SJCRH30 (cell line): ENCODE measurements at regions not wholly inside any gene's neighbourhood (a gene's known extent, or its start where the extent isn't known, plus 50 kb on each side); places are given as distances from the start of the nearest gene placed in this dataset.

ENCODE experiments used
- DNase-seq, 2 experiments: peaks; one replicate each; pipeline ENCODE4 v3.0.0-alpha.2; 2015 to 2020
- H3K27ac ChIP-seq: fragments of 250-450 bp; sonication (Bioruptor Pico); 2 replicates; pipeline ENCODE4 v1.5.1; 2020; ENCODE audit warnings: mild to moderate bottlenecking, moderate library complexity
- H3K27me3 ChIP-seq: fragments of 250-450 bp; sonication (Bioruptor Pico); 2 replicates; pipeline ENCODE4 v1.5.1; 2020; ENCODE audit warnings: mild to moderate bottlenecking, moderate library complexity
- H3K36me3 ChIP-seq: fragments of 250-450 bp; sonication (Bioruptor Pico); 2 replicates; pipeline ENCODE4 v1.5.1; 2020; ENCODE audit warnings: mild to moderate bottlenecking, moderate library complexity
- H3K4me1 ChIP-seq: fragments of 250-450 bp; sonication (Bioruptor Pico); 2 replicates; pipeline ENCODE4 v1.5.1; 2020; ENCODE audit warnings: mild to moderate bottlenecking, moderate library complexity
- H3K4me3 ChIP-seq: fragments of 250-450 bp; sonication (Bioruptor Pico); 2 replicates; pipeline ENCODE4 v1.5.1; 2020; ENCODE audit warnings: mild to moderate bottlenecking, moderate library complexity
- H3K9me3 ChIP-seq: fragments of 250-450 bp; sonication (Bioruptor Pico); replicated peaks from 2 replicates; pipeline ENCODE4 v1.5.1; 2020; ENCODE audit warnings: mild to moderate bottlenecking, moderate library complexity

DNA sequence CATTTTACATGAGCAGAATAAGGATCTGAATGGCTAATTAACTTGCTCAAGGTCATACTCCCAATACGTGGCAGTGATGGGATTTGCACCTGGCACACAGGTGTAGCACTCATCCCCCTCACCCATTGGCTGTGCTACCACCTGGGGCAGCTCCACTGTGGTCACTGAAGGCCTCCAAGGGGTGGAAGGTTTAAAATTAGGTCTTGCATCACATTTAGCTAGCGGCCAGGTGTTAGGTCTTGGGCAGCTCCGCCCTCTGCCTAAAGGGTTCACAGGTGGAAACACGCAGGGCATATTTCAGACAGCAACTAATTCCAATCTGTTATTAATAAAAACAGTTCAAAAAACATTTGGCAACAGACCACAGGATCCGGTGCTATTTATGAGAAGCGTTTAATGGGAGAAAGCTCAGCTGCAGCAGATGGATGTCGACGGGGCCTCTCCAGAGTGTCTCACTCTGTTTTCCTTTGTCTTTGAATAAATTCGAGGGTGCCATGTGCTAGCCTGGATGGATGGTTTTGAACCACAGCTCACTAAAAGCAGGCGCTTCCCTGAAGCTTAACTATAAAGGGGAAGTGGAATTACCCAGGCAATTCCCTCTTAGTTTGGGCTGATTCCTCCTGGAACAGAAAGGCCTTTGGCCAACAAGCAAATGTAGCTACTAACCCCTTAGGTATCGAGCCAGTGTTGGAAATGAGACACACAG lies 1017.6 kb downstream of the TYW1 start:
- no peak overlapping the region for H3K4me3 ChIP-seq
- H3K9me3 ChIP-seq, result no peaks in the 10 kb centered on the region
- H3K27me3 ChIP-seq, result no peaks in the 10 kb centered on the region
- H3K36me3 ChIP-seq, result no peaks in the 10 kb centered on the region
- no peak for DNase-seq
- H3K4me1 ChIP-seq, result no peaks in the 10 kb centered on the region
- no peak overlapping the region for H3K27ac ChIP-seq

DNA sequence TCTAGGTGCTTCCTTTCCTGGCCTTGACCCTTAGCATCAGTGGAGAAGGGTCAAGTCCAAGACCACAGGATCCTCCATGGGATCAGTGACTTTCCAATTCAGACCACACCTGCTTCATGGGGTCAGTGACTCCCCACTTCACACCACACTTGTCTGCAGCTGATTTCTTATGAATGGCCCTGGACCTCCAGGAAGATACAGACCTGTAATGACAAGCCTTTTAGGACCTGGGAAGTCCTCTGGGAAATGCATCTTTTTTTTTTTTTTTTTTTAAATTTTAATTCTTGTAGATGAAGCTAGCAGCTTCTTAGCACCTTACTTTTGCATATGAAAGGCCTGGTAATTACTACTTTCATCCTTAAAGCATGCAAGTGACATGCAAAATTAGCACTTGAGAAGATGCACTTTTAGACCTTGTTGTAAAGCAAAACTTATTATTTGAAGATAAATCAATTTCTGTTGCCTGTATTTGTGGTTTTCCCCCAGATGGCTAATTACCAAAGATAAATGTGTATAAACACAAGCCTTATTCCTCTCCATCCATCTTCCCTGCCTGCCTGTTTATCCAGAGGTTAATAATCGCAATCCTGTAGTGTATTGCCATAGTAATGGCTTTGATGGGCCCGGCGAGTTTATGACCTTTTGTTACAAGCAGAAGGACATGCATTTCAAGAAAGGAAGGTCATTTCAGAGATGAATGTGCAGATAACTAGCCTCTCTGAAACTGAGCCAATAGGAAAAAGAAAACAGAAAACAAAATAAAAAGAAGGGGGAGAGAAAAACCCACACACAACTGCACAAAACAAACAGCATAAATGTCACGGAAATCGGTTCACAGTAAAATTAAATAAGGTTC lies 1018.7 kb downstream of the TYW1 start:
- Histone ChIP-seq H3K4me3 (no peak overlapping the region), H3K36me3 (no peaks in the 10 kb centered on the region), H3K9me3 (no peaks in the 10 kb centered on the region), H3K27ac (no peak overlapping the region), H3K4me1 (no peaks in the 10 kb centered on the region), H3K27me3 (no peaks in the 10 kb centered on the region)
- DNase-seq, result no peak

DNA sequence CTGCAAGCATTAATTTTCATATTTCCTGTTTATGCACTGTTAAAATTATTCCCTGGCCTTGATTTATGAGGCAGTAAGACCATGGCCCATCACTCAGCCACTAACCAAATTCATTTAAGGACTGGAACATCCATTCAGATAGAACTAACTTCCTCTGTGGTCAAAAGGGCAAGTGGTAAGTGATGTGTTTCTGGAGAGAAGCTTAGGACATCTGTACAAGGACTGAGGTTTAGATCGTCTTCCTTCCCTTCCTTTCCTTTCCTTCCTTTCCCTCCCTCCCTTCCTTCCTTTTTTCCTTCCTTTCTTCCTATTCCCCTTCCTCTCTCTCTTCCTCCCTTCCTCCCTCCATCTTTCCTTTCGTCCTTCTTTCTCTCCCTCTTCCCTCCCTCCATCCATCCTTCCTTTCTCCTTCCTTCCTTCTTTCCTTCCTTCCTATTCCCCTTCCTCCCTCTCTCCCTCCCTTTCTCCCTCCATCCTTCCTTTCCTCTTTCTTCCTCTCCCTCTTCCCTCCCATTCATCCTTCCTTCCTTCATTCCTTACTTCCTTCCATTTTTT lies 1019.4 kb downstream of the TYW1 start:
- no peaks in the 10 kb centered on the region for H3K9me3 ChIP-seq
- no peak for DNase-seq
- H3K27ac ChIP-seq, result no peak overlapping the region
- no peaks in the 10 kb centered on the region for H3K27me3 ChIP-seq
- no peaks in the 10 kb centered on the region for H3K36me3 ChIP-seq
- H3K4me1 ChIP-seq, result no peaks in the 10 kb centered on the region
- H3K4me3 ChIP-seq, result no peak overlapping the region

DNA sequence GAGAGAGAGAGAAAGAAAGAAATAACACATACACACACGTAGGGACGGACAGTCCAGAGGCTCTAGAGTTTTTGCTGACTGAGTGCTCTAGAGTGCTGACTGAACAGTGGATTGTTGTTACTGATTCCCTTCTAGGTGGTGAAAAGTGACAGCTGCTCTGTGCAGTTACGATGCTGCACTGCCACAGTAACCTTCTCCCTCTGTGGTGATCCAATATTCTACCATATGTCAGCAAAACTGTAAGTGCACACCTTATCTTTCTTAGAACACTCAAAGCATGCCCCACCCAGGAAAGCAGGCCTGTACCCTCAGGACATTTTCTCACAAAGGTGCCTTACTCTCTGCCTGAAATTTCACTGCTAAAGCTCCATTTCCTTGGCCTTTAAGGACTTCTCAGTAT lies 1023.5 kb downstream of the TYW1 start:
- Histone ChIP-seq H3K27me3 (no peaks in the 10 kb centered on the region), H3K36me3 (no peaks in the 10 kb centered on the region), H3K4me3 (no peak overlapping the region), H3K4me1 (no peaks in the 10 kb centered on the region), H3K27ac (no peak overlapping the region), H3K9me3 (no peaks in the 10 kb centered on the region)
- no peak for DNase-seq

DNA sequence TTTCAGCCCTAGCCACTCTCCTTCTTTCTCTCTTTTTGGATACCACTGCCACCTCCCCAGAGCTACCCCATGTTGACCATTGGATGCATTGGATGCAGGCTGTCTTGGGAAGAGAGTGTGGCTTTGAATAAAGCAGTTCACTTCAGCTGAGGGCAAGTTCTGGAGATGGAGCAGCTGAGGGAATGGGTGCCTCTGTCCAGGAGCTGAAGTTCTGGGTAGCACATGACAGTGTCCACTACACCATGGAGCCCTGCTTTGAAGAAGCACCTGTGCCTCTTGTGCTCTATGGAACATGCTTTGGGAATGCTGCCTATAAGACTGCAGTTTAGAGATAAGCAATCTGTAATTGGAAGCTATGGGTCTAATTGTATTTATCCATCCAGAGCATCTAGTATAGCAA lies 1028.7 kb downstream of the TYW1 start:
- H3K27me3 ChIP-seq, result no peaks in the 10 kb centered on the region

DNA sequence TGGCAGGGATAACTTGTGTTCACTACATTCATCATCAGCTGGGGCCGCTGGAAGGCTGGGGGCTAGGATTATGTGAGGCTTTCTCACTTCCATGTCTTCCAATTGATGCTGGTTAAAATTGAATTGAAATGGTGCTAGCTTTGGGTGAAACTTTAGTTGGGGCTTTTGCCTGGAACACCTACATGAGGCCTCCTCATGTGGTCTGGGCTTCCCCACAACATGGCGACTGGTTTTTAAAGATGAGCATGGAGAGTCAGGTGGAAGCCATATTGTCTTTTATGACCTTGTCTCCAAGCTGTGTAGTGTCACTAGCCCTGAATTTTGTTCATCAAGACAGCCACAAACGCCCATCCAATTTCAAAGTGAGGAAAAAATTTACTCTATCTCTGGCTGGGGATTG lies 1033.9 kb downstream of the TYW1 start:
- Histone ChIP-seq H3K27me3 (no peaks in the 10 kb centered on the region), H3K27ac (no peak overlapping the region), H3K4me1 (no peaks in the 10 kb centered on the region), H3K36me3 (no peaks in the 10 kb centered on the region), H3K4me3 (no peak overlapping the region), H3K9me3 (no peaks in the 10 kb centered on the region)
- DNase-seq, result no peak

More for the DNA sequence above, 1028.7 kb downstream of the TYW1 start:
- DNase-seq, result no peak
- Histone ChIP-seq H3K27ac (no peak overlapping the region), H3K4me1 (no peaks in the 10 kb centered on the region), H3K9me3 (no peaks in the 10 kb centered on the region), H3K4me3 (no peak overlapping the region), H3K36me3 (no peaks in the 10 kb centered on the region)

DNA sequence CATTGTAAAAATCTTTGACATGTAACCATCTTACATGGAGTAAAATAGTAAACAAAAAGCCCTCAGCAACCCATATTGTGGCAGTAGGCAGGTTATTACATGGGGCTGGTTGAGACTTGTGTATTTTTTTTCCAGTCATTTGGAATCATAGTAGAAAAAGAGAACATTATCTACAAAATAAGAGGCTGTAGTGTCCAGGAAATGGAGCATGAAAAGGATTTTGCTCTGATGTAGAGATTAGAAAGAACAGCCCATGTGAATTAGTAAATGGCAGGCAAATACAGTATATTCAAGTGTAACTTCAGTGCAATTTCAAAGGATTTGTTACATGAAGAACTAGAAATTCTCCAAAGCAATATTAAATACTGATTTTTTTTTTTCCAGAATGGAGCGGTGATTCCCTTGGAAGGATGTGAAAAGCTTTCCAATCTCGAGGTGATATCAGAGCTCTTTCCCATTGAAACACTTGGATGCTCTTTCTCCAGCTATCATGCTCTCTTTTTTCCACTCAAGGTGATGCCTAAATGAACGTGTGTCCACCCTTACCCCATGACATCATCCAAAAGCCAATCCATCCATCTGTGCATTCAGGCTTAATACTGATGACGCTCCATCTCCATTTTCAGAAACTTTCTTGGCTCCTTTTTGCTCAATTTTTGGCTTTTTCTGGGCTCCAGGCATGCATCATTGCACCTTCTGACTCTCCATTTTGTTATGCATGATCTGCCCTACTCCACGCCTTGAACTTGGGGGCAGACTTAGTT lies 1034.7 kb downstream of the TYW1 start:
- no peaks in the 10 kb centered on the region for H3K36me3 ChIP-seq
- no peaks in the 10 kb centered on the region for H3K4me1 ChIP-seq
- H3K27me3 ChIP-seq, result no peaks in the 10 kb centered on the region
- no peaks in the 10 kb centered on the region for H3K9me3 ChIP-seq
- no peak overlapping the region for H3K27ac ChIP-seq
- DNase-seq, result no peak
- no peak overlapping the region for H3K4me3 ChIP-seq

DNA sequence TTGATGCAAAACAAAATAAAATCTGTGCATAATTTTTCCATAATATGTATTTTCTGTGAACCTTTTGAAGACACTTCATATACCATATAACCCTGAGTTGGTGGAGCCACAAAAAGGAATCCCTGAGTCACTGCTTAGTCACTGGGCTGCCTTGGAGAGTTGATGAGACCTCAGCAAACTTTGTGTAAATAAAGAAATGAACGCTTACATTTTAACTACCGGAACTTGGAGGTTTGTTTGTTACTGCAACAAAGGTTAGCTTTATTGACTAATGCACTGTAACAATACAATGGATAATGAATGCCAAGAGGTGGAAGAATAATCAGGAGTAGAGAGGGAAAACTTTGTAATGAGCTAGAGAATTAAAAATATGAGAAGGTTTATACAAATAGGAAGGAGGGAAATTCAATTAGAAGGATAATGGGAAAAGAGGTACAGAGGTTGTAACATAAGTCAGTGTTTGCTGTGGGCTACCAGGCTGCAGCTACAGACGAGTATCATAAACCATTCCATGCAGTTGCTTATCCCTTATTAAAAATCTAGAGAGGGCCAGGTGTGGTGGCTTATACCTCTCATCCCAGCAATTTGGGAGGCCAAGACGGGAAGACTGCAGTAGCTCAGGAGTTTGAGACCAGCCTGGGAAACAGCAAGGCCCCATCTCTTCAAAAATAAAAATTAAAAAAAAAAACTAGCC lies 1042.1 kb downstream of the TYW1 start:
- Histone ChIP-seq H3K4me3 (no peak overlapping the region), H3K27ac (no peak overlapping the region), H3K27me3 (no peaks in the 10 kb centered on the region), H3K9me3 (no peaks in the 10 kb centered on the region), H3K36me3 (no peaks in the 10 kb centered on the region), H3K4me1 (no peaks in the 10 kb centered on the region)
- no peak for DNase-seq

DNA sequence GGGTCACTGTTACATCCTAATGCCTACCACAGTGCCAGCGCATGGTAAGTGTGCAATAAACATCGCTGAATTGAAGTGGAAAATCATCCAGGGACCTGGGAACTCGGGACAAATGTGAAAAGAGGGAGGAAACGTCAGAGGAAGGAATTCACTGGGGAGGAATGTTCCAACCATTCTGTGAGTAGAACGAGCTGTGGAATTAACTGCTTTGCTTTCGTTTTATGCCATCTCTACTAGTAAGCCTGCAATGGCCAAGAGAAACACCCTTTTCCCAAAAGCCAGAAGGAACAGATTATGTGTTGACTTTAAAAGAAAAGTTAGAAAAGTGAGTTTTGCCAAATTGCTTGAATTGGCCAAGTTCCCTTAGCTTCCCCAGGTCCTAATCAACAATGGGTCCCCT lies 1044.9 kb downstream of the TYW1 start:
- Histone ChIP-seq H3K9me3 (no peaks in the 10 kb centered on the region), H3K4me3 (no peak overlapping the region), H3K27me3 (no peaks in the 10 kb centered on the region; the same call in 1 of the 2 replicates), H3K4me1 (no peaks in the 10 kb centered on the region), H3K27ac (no peak overlapping the region), H3K36me3 (no peaks in the 10 kb centered on the region)
- no peak for DNase-seq

DNA sequence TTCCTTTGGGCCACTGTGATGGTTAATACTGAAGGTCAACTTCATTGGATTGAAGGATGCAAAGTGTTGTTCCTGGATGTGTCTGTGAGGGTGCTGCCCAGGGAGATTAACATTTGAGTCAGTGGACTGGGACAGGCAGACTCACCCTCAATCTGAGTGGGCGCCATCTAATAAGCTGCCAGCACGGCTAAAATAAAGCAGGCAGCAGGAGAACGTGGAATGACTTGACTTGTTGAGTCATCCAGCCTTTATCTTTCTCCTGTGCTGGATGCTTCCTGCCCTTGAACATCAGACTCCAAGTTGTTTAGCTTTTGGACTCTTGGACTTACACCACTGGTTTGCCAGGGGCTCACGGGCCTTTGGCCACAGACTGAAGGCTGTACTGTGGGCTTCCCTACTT lies 1046.9 kb downstream of the TYW1 start:
- no peak overlapping the region for H3K4me3 ChIP-seq
- DNase-seq, result no peak

DNA sequence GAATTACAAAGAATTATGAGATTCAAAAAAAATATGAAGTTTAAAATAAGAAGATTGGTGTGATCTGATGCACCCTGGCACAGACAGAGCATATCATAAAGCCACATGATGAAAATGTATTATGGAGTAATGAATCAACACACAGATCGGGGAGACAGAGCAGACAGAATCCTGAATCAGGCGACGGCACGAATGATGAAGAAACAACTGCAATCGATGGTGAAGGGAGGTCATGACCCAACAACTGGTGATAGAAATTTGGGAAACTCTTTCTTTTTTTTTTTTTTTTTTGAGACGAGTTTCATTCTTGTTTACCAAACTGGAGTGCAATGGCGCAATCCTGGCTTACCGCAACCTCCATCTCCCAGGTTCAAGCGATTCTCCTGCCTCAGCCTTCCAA lies 1054.0 kb downstream of the TYW1 start:
- Histone ChIP-seq H3K4me3 (no peak overlapping the region), H3K36me3 (no peaks in the 10 kb centered on the region), H3K27ac (no peak overlapping the region)

More for the DNA sequence above, 1046.9 kb downstream of the TYW1 start:
- no peaks in the 10 kb centered on the region for H3K4me1 ChIP-seq
- peaks cover 3% of the 10 kb centered on the region; the same call in 1 of the 2 replicates for H3K27me3 ChIP-seq
- no peaks in the 10 kb centered on the region for H3K36me3 ChIP-seq
- no peak overlapping the region for H3K27ac ChIP-seq
- H3K9me3 ChIP-seq, result no peaks in the 10 kb centered on the region

DNA sequence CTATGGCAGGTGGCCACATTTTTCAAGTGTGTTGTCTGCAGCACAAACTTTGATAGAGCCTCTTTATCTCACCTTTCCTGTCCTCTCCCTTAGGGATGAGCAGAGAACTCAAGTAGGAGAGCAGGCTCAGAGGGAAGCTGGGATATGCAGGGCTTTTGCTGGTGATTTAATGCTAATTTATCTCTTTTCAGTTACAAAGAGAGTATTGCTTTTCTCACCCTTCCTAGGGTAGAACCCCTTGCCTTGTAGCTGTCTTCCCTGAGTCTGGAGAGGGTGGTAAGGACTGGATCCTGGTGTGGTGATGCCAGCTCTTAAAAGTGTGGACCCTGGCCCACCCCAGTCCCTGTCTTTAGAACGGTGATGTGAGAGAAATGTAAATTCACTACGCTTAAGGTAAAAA lies 1061.4 kb downstream of the TYW1 start:
- no peak for DNase-seq
- no peaks in the 10 kb centered on the region for H3K4me1 ChIP-seq
- no peaks in the 10 kb centered on the region; the same call in 1 of the 2 replicates for H3K27me3 ChIP-seq
- no peak overlapping the region for H3K27ac ChIP-seq
- no peaks in the 10 kb centered on the region for H3K9me3 ChIP-seq
- no peaks in the 10 kb centered on the region for H3K36me3 ChIP-seq
- H3K4me3 ChIP-seq, result no peak overlapping the region

More for the DNA sequence above, 1054.0 kb downstream of the TYW1 start:
- no peak for DNase-seq
- Histone ChIP-seq H3K27me3 (peaks cover 3% of the 10 kb centered on the region; the same call in 1 of the 2 replicates), H3K4me1 (no peaks in the 10 kb centered on the region), H3K9me3 (no peaks in the 10 kb centered on the region)

DNA sequence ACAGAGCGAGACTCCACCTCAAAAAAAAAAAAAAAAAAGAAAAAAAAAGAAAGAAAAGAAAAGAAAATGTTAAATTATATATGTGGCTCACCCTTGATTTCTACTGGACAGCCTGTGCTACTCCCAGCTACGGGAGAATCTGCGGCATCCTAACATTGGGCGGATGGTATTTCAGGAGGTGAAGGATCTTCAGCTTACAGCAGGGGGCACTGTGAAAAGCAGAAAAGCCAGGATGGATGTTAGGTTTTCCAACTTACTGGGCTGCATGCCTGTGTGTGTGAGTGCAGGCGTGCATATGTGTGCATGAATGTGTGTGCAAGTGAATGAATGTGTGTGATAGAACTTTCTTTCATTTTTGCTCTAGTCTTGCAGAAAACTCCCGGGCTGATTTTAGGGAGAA lies 1066.5 kb downstream of the TYW1 start:
- Histone ChIP-seq H3K9me3 (no peaks in the 10 kb centered on the region), H3K4me1 (no peaks in the 10 kb centered on the region), H3K36me3 (no peaks in the 10 kb centered on the region), H3K27me3 (no peaks in the 10 kb centered on the region), H3K27ac (no peak overlapping the region), H3K4me3 (no peak overlapping the region)
- peak in 1 of 2 experiments; percentile 31 for DNase-seq

DNA sequence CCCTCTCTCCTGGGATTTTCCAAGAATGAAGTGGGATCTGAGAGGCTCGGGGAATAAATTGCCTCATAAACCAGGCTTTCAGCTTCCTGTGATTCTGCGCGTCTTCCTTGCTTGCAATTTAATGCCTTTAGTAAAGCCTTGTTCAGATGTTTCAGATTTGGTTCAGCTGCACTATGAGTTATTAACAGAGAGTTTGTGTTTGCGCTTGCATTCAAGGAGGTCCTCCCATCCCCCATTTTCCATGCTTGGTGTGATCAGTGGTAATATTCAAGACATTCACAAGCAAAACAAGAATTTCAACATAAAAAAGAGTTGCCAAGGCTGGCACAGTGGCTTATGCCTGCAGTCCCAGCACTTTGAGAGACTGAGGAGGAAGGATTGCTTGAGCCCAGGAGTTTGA lies 1068.9 kb downstream of the TYW1 start:
- no peak for DNase-seq
- Histone ChIP-seq H3K27ac (no peak overlapping the region), H3K9me3 (no peaks in the 10 kb centered on the region), H3K4me1 (no peaks in the 10 kb centered on the region), H3K36me3 (no peaks in the 10 kb centered on the region), H3K4me3 (no peak overlapping the region), H3K27me3 (no peaks in the 10 kb centered on the region)
